Hindlimb muscle (tissue), 1 donor: ENCODE measurements at regions not wholly inside any gene's neighbourhood (a gene's known extent, or its start where the extent isn't known, plus 50 kb on each side); places are given as distances from the start of the nearest gene placed in this dataset.
A peak's percentile ranks its signal among the peaks of the same experiment; 100 is the strongest.
"Not testable (repeated sequence)": the region's sequence is repeated elsewhere in the genome, so short reads cannot be mapped to it uniquely, and the experiment has no call there.

Experiments used
- DNase-seq: peaks from one replicate; pipeline ENCODE4 v3.0.0-alpha.2; 2013

DNA sequence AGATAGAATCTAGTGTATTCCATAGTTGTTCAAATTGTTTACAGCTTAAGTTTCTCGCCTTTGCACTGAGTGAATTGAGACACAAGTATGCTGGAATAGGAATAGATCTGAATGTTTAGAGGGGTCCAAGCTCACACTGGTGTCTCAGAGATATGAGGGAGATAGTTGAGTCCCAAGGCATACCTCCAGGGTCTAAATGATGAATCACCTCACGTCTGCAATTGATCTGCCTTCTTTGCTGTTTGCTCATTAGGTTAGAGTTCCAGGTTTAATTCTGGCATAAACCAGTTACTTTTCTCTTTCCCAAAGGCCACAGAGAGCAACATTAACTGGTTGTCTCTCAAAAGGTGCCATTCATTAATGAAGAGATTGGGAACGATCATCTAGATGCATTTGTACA is 106.3 kb upstream of the MME start:
- no peak for DNase-seq

- no peak for DNase-seq
Measured at GRCh38 chr3:154972951-154973350, 107.2 kb upstream of the MME start.

DNA sequence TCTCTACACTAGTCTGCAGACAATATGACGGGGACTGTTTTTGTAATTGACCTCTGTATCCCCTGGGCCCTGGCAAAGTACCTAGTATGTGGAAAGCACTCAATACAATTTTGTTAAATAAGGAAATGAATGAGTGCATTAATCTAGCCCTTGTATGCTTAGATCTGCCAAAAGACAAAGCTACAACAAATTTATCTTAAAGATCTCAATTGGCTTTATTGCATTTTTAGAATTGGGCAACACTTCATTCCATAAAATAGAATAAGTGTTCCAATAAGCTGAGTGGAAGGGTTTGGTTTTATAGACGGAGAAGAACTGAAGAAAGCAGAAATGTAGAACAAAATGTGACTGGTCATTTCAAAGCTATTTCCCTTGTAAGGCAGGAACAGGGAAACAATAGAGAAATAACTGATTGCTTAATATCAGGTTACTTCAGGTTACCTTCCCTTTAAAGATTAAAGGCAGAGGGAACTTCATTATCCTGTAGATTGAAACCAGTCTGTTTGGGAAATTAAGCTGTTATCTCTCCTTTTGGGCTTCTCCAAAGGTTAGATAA is 108.3 kb upstream of the MME start:
- no peak for DNase-seq

GRCh38 chr3:154971341-154971740 is 108.8 kb upstream of the MME start:
- peak; percentile 11 for DNase-seq

- no peak for DNase-seq
Measured at GRCh38 chr3:154970797-154971196, 109.3 kb upstream of the MME start.

GRCh38 chr3:154969366-154969765 is 110.8 kb upstream of the MME start:
- DNase-seq = no peak

DNA sequence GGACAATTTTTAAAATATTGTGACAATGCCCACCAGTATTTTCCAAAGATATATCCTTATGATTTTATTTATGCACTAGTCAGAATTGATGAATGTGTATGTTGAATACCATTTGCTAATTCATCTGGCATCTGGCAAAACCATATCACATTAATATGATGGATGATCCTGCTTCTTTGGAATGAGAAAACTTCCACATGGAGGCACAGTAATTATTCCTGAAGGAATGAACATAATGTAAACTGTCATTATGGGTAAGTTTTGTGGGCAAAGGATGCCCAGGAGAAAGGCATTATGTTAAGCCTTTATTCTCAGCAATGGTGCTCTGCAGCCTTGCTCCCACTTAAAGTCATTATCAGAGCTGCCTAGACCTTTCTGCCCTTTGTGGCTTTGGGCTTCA is 113.0 kb upstream of the MME start:
- no peak for DNase-seq

GRCh38 chr3:154956815-154957214 is 123.3 kb upstream of the MME start:
- no peak for DNase-seq

GRCh38 chr3:154955907-154956533 is 124.1 kb upstream of the MME start:
- no peak for DNase-seq

- no peak for DNase-seq
Measured at GRCh38 chr3:154954757-154955156, 125.4 kb upstream of the MME start.

DNA sequence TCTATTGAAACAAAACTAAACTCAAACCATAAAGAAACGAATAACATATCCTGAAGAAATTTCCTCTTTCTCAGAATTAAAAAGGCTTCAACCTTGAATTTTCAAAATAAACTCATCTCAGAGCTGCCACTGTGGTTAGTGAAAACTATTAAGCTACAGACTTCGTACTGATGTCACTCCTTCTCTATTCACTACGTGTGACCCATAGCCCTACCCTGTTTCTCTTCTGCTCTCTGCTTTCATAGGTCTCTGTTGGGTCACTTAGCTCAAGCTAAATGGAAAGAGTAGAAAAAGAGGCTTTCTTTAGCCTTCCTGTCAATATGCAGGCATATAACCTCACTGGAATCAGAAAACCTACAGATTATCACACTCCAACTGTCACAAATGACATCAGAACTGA is 126.6 kb upstream of the MME start:
- no peak for DNase-seq

DNA sequence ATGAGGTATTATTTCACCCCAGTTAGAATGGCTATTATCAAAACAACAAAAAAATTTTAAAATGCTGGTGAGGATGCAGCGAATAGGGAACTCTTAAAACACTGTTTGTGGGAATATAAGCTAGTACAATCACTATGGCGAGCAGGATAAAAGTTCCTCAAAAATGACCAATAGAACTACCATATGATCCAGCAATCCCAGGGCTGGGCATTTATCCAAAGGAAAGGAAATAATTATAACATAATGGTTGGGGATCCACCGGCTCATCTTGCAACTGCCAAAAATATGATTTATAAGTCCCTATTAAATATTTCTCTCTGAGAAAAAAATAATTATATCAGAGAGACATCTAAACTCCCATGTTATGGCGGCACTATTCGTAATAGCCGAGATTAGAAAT is 127.6 kb upstream of the MME start:
- DNase-seq = no peak

DNA sequence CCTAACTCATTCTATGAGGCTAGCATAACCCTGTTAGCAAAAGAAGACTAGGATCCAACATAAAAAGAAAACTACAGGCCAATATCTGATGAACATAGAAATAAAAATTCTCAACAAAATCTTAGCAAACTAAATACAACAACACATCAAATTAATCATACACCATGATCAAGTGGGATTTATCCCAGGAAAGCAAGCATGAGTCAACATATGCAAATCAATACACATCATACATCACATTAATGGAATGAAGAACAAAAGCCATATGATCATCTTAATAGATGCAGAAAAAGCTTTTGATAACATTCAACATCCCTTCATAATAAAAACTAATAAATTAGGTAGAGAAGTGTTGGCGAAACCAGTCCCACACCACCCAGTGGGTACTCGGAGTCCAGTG is 136.1 kb upstream of the MME start:
- DNase-seq = no peak

DNA sequence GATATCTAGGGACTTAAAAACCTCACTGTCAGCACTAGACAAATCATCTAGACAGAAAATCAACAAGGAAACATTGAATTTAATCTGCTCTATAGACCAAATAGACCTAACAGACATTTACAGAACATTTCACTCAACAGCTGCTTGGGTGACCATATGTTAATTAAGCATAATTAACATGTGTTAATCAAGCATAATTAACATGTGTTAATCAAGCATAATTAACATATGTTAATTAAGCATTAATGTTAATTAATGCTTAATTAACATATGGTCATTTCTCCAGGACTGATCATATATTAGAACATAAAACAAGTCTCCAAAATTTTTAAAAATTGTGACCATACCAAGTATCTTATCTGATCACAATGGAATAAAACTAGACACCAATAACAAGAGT is 137.3 kb upstream of the MME start:
- DNase-seq = no peak

GRCh38 chr3:154936196-154936595 is 143.9 kb upstream of the MME start:
- DNase-seq = no peak

DNA sequence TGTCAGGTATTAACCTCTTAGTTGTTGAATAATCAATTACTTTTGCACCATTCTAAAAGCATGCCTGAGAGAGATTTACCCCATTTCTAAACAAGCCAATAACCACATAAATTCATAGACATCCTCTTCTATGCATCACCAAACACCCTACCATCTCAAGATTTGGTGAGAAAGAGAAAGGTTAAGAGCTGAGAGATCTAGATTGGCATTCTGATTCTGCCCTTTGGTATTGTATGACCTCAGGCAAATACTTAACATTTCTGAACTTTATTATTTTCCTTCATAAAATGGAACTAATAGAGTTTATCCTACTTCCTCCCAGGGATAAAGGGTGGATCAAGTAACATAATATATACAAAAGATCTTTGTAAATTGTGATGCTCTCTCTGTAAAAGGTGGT is 146.5 kb upstream of the MME start:
- no peak for DNase-seq

DNA sequence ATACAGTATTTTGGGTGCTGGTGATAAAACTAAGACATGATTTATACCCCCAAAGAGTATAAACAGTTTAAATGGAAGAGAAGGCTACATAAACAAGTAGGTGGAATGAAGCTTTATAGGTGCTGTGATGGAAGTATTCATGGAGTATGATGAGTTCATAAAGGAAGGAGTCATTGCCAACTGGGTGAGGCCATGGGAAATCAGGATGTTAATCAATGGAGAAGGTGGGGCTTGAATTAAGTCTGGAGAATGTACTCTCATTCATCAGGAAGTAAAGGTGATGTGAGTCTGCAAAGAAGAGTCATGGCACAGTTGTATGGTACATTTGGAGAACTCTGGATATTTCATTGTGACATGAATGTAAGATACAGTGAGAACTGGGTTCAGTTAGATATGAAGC is 147.5 kb upstream of the MME start:
- no peak for DNase-seq

DNA sequence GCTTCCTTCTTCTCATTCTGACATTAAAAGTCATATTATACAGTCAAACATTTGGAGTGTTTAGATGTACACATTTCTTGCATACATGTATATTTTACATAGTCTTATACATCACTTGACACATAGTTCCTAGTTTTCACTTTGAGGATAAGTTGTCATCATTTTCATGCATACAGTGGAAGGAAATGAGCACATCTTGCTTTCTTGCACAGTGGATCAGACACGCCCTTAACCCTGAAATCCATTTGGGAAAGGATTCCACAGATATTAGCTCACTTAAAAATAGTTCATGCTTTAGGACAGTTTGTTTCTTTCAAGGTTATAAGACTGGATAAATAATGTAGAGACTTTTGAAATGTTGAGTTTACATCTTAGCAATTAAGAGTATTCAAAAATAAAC is 148.6 kb upstream of the MME start:
- peak; percentile 26 for DNase-seq

DNA sequence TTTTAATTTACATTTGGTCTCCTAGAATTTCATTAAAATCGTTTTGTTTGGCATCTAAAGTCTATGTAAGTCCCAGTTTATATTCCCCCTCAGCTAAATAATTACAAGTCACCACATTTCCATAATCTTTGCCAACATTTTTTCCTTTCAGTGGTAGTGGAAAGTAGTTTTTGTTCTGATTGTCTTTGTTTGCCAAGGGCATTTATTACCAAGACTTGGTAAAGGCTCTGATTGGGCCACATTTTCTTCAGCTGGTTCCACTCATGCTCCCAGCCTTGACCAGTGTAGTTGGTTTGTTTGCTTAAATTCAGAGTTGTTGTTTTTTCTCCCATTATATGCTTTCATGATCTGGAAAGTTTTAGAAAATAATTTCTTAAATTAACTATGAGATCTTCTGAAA is 153.4 kb upstream of the MME start:
- no peak for DNase-seq

DNA sequence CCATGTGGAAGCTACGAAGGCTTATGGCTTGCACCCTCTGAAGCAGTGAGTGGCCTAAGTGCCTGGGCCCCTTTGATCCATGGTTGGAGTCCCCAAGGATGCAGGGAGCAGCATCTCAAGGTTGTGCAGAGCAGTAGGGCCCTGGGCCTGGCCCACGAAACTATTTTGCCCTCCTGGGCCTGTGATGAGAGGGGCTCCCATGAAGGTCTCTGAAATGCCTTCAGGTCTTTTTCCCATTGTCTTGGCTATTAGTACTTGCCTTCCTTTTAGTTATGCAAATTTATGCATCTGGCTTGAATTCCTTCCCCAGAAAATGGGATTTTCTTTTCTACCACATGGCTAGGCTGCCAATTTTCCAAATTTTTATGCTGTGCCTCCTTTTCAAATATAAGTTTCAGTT is 158.8 kb upstream of the MME start:
- DNase-seq = no peak

DNA sequence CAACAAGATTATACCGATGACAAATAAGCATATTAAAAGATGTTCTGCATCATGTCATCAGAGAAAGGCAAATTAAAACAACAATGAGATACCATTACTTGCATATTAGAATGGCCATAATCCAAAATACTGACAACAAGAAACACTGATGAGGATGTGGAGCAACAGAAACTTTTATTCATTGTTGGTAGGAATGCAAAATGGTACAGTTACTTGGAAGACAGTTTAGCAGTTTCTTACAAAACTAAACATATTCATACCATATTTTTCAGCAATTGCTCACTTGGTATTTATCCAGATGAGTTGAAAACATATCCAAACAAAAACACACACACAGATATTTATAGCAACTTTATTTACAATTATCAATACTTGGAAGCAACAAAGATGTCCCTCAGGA is 160.9 kb upstream of the MME start:
- no peak for DNase-seq

DNA sequence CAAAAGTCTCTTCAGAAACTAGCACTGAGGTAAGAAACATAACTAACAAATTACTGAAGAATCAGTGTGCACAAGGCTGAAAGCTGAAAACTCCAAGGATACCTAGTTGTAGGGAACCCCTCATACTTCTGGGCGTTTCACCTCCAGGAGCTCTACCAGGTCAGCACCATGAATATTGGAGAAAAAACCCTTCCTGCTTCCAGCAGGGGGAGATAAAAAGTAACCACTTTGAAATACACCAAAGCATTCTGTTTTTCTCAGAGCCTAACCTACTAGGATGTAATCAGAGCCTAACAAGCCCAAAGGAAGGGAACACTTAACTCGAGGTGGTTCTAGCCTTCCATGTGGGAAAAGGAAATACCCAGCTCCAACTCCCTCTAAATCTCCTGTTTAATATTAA is 175.8 kb upstream of the MME start:
- no peak for DNase-seq

- DNase-seq = not testable (repeated sequence)
Measured at GRCh38 chr3:154902495-154902894, 177.6 kb upstream of the MME start.

DNA sequence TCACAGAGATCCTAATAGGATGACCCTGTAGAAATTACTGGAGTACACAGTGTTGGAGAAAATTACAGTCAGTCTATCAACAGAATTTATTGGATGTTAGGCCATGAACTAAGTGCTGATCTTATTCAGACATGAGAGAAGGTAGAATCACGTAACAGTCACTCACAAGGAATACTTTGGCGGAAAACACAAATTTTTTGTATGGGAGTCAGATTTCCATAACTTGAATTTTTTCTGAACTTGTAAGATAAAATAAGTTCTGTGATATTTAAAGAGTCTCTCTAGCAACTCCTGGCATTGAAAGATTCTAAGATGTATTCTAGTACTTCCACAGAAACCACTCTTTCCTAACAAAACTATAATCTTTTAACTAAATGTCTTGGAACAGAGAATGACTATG is 178.8 kb upstream of the MME start:
- no peak for DNase-seq

- no peak for DNase-seq
Measured at GRCh38 chr3:154900816-154901215, 179.3 kb upstream of the MME start.
